GM23248 (cell line): ENCODE measurements at regions not wholly inside any gene's neighbourhood (a gene's known extent, or its start where the extent isn't known, plus 50 kb on each side); places are given as distances from the start of the nearest gene placed in this dataset.

Experiments used
- EZH2 ChIP-seq: fragments of 200-600 bp; sonication (generic); IDR thresholded peaks from 2 replicates; pipeline ENCODE4 v1.6.1; 2018; ENCODE audit warnings: antibody characterized with exemption, mild to moderate bottlenecking; ENCODE audit not compliant: insufficient read depth, poor library complexity, severe bottlenecking
- EZH2phosphoT487 ChIP-seq: fragments of 200-600 bp; sonication (generic); IDR thresholded peaks from 2 replicates; pipeline ENCODE4 v1.6.1; 2018; ENCODE audit warnings: antibody characterized with exemption, moderate library complexity, mild to moderate bottlenecking, low read depth; ENCODE audit not compliant: insufficient read depth

DNA sequence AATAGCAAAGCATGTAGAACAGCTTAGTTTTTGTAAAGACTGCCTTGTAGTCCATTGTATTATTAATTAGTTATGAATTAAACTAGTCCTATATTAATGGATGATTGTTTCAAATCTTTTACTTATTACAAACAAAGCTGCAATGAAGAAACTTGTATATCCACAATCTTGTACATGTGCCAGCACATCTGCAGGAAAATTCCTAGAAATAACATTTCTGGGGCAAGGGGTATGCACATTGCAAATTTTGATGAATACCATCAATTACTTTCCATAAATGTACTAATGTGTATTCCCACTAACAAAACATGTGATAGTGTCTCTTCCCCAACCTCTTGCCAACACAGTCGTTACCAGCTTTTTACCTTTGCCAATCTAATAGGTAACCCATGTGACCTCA, 73.6 kb upstream of the AKAP12 start:
- TF ChIP-seq EZH2phosphoT487 = no peak
- no peak for TF ChIP-seq EZH2
